HG03196 (cell line): ENCODE measurements at regions not wholly inside any gene's neighbourhood (a gene's known extent, or its start where the extent isn't known, plus 50 kb on each side); places are given as distances from the start of the nearest gene placed in this dataset.

ENCODE experiments used
- ATAC-seq: cut with Tn5 transposase; IDR thresholded peaks from one replicate; pipeline ENCODE4 v1.9.1; 2021; ENCODE audit not compliant: unreplicated experiment

DNA sequence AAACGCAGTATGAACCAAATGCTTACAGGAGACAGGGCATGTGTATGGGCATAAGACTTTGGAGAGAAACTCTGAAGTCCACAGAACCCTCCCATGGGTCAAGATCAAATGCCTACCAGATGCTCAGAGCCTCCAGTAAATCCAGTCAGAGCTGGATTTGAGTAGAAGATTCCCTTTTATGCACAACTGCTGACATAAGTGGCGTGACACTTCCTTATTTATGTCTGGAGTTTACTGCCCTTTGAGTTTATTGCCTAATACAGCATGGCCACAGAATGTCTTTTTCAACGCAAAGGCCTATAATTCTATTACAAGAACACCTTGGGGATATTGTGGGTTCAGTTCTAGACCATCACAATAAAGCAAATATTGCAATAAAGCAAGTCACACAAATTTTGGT is 220.0 kb upstream of the FOXQ1 start:
- no peak for ATAC-seq

- no peak for ATAC-seq
Observed at GRCh38 chr6:1089859-1090258, 222.0 kb upstream of the FOXQ1 start.

- no peak for ATAC-seq
Observed at GRCh38 chr6:1088492-1089001, 223.4 kb upstream of the FOXQ1 start.

DNA sequence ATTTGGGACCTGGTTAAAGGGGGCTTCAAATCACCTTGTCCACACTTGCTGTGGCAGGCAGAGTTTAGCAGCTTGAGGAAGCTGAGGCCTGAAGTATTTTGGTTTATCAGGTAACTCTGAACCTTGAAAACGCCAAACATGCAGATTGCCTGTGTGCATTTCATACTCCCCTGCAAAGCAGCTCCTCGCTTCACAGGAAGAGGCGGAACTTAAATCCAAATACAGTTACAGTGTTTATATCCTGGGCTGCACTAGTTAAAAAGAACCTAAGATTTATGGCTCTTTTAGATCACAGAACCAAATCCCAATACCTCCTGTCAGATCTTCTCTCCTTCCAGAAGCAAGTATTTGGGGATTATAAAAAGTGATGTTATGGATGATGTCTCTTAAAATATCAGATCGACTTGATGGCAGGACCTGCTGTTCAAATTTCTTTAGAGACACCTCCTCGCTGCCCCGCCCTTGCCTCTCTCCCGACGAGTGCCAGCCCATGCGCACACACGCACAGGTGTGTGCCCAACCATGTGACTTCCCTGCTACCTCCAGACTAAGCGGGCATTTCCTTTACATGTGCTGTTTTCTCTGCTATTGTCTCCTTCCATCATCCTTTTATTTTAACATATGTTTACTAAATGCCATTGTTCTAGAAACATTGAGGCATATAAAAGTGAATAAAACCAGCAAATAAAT is 224.6 kb upstream of the FOXQ1 start:
- ATAC-seq, result no peak

- ATAC-seq, result no peak
Observed at GRCh38 chr6:1086446-1087153, 225.3 kb upstream of the FOXQ1 start.

DNA sequence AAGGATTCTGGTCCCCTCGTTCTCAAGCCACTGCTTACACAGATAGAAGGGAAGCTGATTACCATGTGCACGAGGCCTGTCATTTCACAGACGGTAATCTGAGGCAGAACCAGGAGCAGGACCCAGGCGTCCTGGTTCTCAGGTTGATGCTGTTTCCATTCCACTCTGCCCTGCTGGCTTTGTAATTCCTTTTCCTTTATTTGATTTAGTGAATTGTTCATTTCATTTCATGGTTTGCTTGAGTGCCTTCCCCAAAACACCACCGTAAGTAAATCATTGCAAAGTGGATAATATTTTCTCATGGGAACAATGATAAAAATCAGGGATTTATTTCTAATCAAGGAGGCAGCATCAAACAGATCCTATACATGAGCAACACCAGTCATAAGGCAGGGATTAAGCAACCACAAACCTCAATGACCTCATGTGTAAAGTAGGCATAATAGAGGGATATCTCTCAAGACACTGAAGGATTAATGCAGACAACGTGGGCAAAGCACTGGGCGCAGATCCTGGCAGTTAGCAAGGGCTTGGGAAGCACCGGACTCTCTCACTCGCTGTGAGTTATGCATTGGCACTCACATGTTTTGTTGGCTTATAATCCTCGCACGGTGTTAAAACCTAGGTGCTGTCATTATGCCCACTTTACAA is 229.5 kb upstream of the FOXQ1 start:
- no peak for ATAC-seq

- ATAC-seq, result no peak
Observed at GRCh38 chr6:1081551-1082284, 230.2 kb upstream of the FOXQ1 start.

GRCh38 chr6:1080453-1081337 is 231.2 kb upstream of the FOXQ1 start:
- no peak for ATAC-seq

DNA sequence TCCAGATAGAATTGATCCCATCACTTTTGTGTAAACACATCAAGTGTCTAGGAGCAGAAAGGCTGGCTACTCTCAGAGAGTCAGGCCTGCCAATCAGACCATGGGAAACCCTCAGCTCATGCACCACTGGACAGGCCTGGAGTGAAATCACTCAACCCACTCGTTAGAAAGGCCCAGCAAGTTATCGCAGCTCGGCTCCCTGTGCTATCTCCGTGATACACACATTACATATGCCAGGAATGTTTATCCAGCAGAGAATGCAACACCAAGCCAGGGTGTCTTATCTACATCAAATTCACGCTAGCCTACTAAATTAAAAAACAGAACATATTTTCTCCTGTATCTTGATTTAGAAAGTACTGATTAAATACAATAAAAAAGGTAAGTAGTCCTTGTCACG is 232.4 kb upstream of the FOXQ1 start:
- no peak for ATAC-seq

- no peak for ATAC-seq
Observed at GRCh38 chr6:1077478-1078416, 234.2 kb upstream of the FOXQ1 start.

- no peak for ATAC-seq
Observed at GRCh38 chr6:1076531-1077459, 235.1 kb upstream of the FOXQ1 start.

DNA sequence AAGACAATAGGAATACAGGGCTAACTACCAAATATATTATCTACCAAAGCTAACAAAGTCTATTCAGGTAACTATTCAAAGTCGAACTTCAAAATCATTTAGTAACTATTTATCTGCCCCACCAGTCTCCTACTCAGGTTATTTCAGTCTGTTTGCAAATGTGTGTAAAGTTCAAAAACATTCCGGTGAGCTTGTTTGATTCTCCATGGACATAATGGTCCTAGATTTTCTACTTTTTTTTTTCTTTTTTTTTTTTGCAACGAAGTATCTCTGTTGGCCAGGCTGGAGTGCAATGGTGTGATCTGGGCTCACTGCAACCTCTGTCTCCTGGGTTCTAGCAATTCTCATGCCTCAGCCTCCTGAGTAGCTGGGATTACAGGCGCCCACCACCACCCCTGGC is 236.0 kb upstream of the FOXQ1 start:
- ATAC-seq, result no peak

- no peak for ATAC-seq
Observed at GRCh38 chr6:1075444-1075843, 236.5 kb upstream of the FOXQ1 start.

DNA sequence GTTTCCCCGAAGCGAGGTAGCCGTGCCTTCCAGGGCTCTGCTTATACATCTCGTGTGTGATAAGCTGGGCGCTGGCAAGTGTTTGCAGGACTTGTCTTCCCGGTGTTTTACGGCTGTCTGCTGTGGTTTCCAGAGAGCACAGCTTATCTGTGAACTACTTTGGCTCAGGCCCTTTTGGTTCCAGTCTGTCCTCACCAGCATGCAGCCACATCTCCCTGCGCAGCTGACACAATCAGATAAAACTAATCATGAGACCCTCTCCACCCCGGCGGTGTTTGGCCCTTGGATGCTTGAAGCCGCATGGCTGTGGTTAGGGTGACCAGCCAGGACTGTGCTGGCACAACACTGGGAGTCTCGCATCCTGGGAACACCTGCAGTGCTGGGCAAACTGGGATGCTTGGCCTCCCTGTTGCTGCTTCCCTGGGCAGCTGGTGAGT is 241.8 kb upstream of the FOXQ1 start:
- ATAC-seq, result no peak

GRCh38 chr6:1068905-1069304 is 243.0 kb upstream of the FOXQ1 start:
- no peak for ATAC-seq

DNA sequence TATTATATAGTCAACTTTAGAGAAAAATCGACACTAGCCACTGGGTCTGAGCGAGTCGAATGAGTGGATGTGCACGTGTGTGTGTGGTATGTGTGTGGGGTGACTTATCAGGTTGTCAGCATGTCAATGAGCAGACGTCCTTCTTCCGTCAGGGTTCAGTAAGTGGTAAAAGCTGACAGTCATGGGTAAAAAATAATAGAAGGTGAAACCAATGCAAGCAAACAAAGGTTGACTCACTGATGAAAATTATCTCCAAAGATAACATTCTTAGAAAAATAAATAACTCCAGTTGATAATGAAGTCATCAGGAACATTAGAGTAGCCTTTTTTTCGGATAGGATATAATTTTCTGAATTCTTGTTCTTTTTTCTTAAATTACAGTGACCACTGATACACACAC is 243.8 kb upstream of the FOXQ1 start:
- ATAC-seq, result no peak

DNA sequence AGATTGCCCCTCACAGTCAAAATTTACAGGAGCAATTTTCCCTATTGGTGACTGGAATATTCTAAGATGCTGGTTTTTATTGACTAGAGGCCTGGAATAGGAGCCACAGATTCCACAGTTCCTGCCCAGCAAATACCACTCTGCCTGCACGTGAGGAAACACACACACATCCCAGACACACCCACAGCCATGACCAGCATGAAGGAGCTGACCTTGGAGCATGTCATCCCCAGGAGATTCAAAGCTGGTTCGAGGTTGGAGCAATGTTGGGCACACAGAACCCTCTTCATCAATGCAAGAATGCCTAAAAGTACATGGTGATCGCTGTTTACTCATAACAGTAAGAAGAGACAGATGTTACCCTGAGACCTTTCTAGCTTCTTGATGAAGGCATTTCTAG is 244.6 kb upstream of the FOXQ1 start:
- ATAC-seq, result no peak

DNA sequence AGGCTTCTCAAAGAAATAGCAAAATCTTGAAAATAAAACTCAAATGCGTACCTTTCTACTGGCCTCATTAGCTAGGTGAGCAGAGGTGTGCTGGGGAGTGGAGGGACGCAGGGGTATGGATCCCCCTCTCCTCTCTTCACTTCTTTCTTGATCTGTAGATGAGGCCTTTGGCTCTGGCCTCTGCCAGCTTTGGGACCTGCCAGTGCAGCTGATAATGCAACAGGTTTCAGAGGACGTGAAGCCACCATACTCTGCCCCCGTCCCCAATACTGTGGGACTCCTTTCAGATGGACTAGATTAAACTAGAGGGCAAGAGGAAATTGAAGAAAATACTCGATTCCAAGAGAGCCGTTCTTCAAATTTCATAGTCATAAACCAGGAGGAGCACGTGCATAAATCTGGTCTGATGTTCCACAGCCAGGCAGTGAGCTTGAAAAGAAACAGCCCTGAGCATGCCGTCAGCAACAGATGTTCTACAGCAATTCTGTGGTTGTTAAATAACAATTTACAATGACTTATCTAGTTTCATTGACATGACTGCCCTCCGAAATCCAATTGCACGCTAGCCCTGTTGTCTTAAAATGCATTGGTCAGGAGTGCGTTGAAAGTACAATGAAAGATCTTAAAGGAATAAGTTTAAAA is 245.3 kb upstream of the FOXQ1 start:
- ATAC-seq, result no peak
